ENCODE measurements at regions not wholly inside any gene's neighbourhood (a gene's known extent, or its start where the extent isn't known, plus 50 kb on each side); places are given as distances from the start of the nearest gene placed in this dataset.
"Not testable (repeated sequence)": the region's sequence is repeated elsewhere in the genome, so short reads cannot be mapped to it uniquely, and the experiment has no call there.

- no peak for DNase-seq
These were observed 745.2 kb downstream of the PCDH17 start for GRCh38 chr13:58376775-58377174.

DNA sequence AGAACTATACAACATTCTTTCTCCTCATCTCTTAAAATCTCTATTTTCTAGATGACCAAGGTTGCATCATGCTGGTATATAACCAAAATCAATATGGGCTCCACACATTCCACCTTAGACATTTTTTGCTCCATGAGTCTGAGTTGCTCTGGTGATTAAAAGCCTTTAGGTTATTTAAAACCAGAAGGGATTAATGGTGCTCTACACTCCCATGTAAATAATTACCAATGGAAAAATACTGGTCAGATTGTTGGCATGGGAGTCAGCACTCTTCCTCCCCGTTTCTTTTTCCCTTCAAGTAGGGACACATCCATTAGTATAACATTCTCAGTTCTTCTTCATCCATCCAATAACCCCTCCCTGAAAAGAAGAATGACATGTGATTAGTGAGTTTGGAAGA lies 747.7 kb downstream of the PCDH17 start:
- DNase-seq = no peak

GRCh38 chr13:58385336-58385735 lies 753.8 kb downstream of the PCDH17 start:
- DNase-seq = not testable (repeated sequence)

DNA sequence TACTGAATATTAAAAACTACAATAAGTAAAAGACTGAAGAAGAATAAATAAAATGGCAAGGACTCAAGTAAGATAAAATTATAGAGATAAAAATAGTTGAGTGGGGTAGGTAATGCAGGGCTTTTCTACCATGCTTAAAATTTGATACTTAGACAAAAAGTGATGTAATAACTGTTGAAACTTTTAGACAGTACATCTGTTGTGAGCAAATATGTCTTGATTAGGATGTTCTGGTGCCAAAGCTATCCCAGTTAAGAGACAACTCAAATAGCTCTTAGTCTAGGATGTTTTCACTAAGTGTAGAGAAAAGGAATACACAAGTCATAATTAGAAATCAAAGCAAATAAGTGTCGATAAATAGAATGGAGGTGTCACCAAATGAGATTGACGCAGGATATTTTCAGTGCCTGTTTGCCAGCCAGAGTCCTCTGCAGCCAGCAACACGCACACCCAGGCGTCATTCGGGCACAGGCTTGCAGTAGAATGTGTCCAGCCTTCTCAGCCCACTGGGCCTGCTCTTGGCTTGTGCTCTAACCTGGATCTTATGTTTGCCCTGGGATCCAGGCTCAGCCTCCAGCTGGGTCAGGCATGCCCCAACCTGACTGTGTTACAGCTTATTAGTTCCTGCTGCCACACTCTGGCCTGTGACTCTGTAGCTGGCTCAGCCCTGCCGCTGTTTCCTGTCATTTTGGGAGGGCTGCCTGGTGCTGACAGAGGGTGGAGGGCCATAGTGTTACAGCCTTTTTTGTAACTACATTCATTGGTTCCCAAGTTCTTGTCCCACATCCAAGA lies 766.2 kb downstream of the PCDH17 start:
- no peak for DNase-seq

- DNase-seq = no peak
These were observed 767.7 kb downstream of the PCDH17 start for GRCh38 chr13:58399263-58399662.

GRCh38 chr13:58406545-58406944 lies 775.0 kb downstream of the PCDH17 start:
- no peak for DNase-seq

DNA sequence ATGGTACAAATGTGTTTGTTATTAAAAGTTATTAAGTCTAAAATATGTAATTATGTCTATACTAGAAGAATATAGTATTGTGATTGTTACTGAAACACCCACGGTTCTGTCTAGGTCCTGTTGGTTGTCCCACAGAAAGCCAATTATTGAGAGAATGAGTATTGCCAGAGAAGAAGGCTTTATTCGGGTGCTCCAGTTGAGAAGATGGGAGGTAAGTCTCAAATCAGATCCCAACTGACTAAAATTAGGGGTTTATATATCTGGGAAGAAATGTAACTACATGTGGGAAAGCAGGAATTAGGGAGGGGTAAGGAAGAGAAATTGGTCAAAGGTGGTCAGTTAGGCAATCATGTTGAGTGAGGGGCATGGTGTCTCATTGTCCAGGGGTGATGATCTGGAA lies 798.4 kb downstream of the PCDH17 start:
- DNase-seq = no peak

GRCh38 chr13:58434943-58435342 lies 803.4 kb downstream of the PCDH17 start:
- no peak for DNase-seq

DNA sequence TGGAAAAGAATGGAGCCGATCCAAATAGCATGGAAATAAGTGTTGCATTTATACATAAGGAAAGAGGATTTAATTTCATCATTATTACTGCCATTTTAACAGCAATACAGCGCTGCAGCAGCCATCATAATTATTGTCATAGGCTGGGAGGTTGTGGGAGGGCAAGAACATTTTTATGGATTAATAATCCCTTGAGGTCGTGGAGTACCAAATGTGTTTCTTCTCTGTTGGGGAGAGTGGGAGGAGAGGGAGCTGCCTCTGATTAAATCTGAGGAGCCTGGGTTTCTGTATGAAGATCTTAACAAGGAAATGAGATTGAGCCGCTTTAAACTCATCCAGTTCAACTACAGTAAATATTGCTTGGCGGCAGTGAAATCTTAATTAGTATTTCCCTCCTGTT lies 805.9 kb downstream of the PCDH17 start:
- no peak for DNase-seq

DNA sequence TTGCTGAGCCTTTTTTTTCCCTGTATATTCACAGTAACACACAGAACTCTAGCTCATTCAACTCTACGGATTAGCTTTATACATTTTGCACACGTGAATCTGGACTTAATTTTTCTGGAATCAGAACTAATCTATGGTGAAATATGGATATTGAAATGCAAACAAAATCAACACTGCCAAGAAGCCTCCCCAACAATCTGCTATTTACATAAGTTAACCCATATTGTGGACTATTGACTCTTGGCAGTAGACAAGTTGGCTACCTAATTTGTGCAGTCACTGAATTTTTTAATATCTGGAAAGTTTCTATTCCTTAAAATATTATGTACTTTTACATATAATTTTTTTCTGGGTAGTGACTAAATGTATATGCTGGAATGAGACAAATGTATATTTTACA lies 815.4 kb downstream of the PCDH17 start:
- no peak for DNase-seq

- no peak for DNase-seq
These were observed 820.6 kb downstream of the PCDH17 start for GRCh38 chr13:58452123-58452623.

- no peak for DNase-seq
These were observed 823.5 kb downstream of the PCDH17 start for GRCh38 chr13:58455094-58455493.

GRCh38 chr13:58461217-58461616 lies 829.7 kb downstream of the PCDH17 start:
- no peak for DNase-seq

GRCh38 chr13:58463841-58464240 lies 832.3 kb downstream of the PCDH17 start:
- DNase-seq = no peak

GRCh38 chr13:58467176-58467575 lies 835.6 kb downstream of the PCDH17 start:
- no peak for DNase-seq

DNA sequence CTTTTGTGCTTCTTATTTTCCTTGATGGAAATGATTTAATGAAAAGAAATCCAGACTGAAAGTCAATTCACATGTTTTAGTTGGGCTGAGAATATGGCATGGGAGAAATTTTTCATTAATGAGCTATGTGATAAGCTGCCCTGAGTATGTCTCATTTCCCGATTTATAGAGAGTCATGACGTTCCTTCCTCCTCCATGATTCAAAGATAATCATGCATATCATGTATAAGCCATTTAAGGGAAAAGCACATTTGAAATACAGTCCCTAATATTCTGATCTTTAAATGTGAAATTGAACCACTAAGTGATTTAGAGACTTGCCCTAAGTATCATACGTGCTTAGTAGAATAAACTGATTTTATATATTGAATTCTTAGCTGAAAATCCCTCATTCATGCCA lies 840.9 kb downstream of the PCDH17 start:
- no peak for DNase-seq

- no peak for DNase-seq
These were observed 843.0 kb downstream of the PCDH17 start for GRCh38 chr13:58474581-58474980.

GRCh38 chr13:58476206-58476918 lies 844.8 kb downstream of the PCDH17 start:
- DNase-seq = no peak

DNA sequence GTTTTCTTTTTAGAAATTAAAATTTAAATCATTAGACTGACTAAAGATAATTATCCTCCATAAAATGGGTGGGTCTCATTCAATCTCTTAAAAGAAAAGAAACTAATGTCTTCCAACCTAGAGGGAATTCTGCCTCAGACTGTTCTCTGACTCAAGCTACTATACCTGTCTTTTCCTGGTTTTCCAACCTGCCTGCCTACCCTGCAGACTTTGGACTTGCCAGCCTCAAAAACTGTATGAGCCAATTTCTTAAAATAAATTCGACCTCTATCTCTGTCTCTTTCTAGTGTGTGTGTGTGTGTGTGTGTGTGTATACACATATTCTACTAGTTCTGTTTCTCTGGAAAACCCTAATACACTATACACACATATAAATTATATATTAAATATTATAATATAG lies 847.3 kb downstream of the PCDH17 start:
- DNase-seq = no peak

DNA sequence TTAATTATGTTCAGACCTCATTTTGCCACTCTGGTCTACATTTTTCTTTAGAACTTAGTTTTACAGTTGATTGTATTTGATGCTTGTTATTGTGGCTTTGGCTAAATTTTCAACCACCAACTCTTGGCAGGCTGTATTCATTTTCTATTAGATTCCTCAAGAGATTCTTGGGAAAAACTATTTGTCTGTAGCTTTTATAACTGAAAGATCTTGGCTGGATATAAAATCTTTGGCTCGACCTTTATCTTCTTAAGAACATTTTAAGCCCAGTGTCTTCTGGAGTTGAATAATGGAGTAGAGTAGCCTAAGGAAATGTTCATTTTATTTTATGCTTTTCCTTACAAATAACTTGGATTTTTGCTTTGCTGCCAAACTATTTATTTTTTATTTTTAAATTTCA lies 848.5 kb downstream of the PCDH17 start:
- no peak for DNase-seq

DNA sequence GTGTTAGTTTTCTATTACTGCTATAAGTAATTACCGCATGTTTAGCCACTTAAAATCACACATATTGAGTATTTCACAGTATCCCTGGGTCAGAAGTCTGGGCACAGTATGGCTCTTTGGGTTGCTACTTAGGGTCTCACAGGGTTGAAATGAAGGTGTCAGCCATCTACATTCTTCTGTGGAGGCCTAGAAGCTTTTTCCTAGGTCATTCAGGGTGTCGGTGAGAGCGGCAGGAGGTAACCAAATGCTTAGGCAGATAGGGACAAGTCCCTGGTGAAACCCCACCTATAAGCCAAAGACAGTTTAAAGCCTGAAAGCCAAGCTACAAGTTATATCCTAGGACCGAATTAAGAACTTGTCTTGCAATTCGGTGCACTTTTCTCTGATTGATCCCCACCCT lies 856.7 kb downstream of the PCDH17 start:
- DNase-seq = no peak

DNA sequence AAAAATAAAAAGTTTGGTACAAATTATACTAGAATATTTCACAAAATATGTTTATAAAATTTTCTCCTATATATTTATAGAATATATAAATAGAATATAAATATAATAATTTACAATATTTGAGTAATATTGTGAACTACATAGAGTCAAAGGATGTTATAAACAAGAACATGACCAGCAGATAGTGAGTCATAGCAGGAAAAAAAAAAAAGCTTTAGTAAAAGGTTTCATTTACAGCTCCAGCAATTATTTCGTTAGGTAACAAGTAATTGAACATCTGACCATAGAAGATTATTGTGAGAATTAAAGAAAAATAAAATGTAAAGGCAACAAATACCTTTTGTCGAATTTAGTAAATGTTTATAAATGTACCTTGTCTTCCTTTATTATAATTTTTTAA lies 864.1 kb downstream of the PCDH17 start:
- no peak for DNase-seq

DNA sequence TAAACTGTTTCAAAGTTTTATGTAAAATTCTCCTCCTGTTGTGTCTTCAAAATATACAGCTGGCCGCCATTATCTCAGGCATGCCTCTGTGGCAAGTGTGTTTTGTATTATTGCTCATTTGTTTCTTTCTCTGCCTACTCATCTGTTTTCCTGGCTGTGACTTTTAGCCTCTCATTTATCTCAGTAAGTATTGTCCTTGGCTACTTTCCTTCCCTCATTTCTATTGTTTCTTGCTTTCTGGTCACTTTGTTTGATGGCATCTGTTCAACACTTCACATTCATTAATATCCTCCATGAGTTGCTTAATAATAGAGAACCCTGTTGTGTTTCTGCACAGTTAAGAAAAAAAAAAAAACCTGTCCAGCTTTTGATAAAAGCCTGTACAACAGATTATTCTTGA lies 869.4 kb downstream of the PCDH17 start:
- DNase-seq = no peak

- DNase-seq = not testable (repeated sequence)
These were observed 872.7 kb downstream of the PCDH17 start for GRCh38 chr13:58504202-58504700.
